ENCODE measurements at regions not wholly inside any gene's neighbourhood (a gene's known extent, or its start where the extent isn't known, plus 50 kb on each side); places are given as distances from the start of the nearest gene placed in this dataset.

DNA sequence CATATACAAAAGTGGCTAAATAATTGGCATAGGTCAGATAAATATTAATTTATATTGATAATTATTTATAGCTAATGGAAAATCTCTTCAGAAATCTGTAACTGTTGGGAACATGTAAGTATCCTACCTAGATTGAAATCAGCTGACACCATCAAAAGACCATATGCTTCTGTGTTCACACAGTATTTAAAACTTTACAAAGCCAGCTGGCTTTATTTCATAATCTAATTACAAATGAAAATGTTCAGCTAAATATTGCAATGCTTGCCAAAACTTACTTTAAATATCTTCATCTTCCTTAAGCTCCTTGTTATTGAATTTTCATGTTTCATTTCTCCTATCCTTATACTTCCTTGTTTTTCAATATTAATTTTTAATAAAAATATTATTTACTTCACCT, 190.9 kb upstream of the DOK6 start:
- no peak for DNase-seq (ENCODE audit: extremely low read depth in 1 of 11, low read depth in 9 of 11, low spot score in 4 of 11)

DNA sequence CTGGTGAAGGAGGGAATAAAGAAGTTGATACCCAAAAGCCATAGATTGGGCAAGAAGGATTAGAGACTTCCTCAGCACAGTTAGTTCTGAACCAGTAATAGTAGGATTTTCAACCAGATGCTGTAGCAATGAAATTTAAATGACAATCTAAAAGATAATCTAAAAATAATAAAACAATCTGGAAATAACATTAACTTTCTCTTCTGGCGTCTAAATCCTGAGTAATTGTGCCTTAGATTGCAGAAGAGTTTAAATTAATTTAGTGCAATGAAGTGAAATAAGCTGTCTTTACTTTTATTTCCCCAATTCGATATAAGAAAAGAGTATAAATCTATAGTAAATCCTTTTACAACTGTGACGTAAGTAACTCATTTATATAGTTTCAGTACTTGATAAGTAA, 186.8 kb upstream of the DOK6 start:
- no peak for DNase-seq (ENCODE audit: extremely low read depth in 1 of 11, low read depth in 9 of 11, low spot score in 4 of 11)

DNA sequence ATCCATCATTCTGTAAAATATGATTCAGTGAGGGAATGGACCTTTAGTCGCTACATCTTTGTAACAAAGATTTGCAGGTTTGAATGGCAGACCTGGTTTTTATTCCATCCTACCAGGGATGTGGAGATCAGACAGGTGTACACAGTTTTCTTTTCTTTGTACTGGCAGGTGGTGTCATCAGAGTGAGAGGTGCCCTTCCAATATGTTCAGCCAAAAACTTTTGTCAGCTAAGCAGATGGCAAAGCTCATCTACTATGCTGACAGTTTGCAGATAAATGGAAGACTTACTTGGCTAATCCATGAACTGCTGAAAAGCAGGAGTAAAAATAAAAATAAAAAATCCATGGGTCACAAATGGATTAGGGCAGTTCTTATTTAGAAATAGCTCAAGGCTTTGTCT, 185.5 kb upstream of the DOK6 start:
- DNase-seq (ENCODE audit: extremely low read depth in 1 of 11, low read depth in 9 of 11, low spot score in 4 of 11): no peak

DNA sequence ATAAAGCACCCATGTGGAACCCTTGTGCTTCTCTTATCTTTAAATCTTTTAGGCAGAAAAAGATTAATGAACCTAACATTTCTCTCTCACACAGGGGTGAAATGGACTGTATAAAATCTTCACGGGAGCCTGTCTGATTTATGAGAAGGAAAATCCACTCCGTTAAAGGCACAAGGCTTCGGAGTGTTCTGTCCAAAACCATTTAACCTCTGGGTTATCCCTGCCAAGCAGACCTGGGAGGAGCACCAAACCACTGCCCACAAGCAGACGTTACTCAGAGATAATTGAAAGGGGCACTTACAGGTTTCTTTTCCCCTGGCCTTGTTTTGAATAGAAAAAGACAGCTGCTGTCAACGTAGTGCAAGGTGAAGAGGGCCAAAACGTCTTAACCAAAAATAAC, 184.4 kb upstream of the DOK6 start:
- peak in 2 of 11 donors; percentile 27 to 28 for DNase-seq (ENCODE audit: extremely low read depth in 1 of 11, low read depth in 9 of 11, low spot score in 4 of 11)

DNA sequence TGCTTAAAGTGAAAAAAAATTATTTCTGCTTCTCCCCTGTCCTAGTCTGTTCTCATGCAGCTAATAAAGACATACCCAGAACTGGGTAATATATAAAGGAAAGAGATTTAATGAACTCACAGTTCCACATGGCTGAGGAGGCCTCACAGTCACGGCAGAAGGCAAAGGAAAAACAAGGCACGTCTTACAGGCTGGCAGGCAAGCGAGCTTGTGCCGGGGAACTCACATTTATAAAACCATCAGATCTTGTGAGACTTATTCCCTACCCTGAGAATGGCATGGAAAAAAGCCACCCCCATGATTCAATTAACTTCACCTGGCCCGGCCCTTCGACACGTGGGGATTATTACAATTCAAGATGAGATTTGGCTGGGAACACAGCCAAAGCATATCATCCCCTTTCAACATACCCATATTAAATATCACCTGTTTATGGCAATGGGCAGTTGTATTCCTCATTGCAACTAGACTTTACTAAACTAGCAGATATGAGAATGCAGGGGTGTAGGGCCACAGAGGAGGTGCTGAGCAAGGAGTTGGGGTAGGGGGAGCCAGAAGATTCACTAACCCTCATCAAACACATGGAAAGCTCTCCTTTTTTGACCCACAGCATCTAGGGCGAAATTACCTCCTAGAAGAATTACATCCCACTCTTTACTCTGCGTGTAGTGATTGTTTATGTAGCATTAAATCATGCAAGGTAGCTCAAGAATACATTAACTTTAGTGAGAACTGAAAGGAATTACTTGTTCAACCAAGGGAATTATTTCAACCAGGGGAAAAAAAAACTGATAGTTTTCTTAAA, 183.3 kb upstream of the DOK6 start:
- peak in 3 of 11 donors; percentile 10 to 37 (median 32) for DNase-seq (ENCODE audit: extremely low read depth in 1 of 11, low read depth in 9 of 11, low spot score in 4 of 11)

DNA sequence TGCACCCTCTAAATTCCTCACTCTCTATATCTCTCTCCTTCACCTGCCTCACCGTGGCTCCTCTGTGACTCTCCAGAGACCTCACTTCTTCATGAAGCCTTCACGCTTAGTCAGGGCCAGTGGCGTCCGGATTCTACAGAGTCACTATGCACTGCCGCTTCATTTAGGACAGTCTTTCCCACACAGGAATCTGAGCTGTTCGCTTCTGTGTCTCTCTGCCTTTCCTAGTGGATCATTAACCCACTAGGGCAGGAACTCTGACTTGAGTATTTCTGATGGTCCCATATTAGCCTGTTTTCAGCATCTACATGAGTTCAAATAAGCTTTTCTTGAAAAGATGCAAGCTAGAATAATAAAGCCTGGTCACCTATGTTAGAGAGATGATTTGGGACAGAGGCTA, 180.2 kb upstream of the DOK6 start:
- peak in 1 of 11 donors; percentile 17 for DNase-seq (ENCODE audit: extremely low read depth in 1 of 11, low read depth in 9 of 11, low spot score in 4 of 11)

DNA sequence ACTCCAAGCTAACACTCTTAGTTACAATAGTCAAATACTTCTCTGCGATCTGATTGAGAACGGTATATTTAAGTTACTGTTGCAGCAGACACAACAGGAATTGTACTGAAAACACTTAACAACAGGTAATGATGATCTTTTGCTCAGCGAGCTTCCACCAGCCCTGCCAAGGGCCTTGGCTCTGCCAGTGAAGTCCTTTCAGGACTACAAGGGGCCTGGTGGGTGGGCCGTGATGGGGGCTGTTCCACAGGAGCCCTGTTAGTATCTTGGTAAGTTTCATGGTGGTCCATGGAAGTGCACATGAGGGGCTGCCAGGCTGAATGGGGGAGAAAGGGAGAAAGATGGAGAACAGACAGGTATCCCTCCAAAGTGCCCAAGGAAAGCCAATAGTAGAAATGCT, 178.6 kb upstream of the DOK6 start:
- DNase-seq (ENCODE audit: extremely low read depth in 1 of 11, low read depth in 9 of 11, low spot score in 4 of 11): no peak

DNA sequence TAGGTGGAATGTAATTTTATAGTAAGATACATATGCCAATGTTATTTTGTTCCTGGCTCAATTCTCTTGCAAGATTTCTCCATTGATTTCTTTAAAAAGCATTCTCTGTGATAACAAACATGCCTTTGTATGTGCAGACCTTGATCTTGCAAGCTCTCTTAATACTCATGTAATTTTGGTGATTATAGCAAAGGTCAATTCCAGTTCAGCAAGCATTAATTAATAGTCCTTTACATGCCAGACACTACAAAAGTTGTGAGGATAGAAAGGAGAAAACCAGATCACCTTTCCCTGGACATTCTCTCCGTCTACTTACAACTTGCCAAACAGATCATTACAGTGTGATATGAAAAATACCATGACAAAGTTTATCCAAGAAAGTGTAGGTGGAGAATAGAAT, 173.7 kb upstream of the DOK6 start:
- DNase-seq (ENCODE audit: extremely low read depth in 1 of 11, low read depth in 9 of 11, low spot score in 4 of 11): no peak

DNA sequence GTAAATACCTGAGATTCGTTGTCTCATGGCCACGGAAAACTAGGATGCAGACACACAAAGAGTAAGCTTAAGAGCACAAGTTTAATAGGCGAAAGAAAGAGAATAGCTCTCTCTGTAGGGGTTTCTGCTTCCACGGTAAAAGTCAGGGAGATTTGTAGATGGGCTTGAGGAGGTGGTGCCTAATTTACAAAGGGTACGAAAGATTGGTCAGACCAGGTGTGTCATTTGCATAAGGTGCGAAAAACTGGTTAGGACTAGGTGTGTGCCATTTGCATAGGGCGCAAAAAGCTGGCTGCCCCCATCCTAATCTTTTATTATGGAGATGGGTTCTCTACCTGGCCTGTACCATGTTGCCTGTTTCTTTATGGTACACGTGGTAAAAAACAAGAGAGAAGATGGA, 170.5 kb upstream of the DOK6 start:
- no peak for DNase-seq (ENCODE audit: extremely low read depth in 1 of 11, low read depth in 9 of 11, low spot score in 4 of 11)

DNA sequence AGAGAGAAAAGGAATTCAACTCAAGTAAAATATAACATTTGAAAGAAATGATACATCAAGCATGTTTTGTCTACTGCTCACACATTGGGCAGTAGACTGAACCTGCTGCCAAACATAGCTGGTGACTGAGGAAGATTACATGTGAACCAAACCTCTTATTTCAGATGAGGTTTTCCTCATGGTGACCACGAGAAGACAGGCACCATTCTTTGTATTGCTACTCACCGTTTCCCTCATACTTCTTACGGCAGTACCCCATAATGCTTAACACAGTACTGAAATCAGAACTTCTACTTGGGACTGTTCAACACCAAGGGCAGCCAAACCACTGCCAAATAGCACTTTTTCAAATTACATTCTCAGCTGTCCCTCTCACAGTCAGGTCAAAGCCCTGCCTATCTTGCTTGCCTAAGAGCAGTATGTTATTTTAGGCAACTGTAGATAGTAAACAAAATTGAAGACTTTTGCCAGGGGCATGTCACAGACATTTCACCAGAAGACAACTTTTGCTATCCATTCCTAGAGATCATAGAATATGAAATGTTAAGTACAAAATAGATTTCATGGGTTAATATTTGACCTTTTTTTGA, 167.1 kb upstream of the DOK6 start:
- DNase-seq (ENCODE audit: extremely low read depth in 1 of 11, low read depth in 9 of 11, low spot score in 4 of 11): no peak

DNA sequence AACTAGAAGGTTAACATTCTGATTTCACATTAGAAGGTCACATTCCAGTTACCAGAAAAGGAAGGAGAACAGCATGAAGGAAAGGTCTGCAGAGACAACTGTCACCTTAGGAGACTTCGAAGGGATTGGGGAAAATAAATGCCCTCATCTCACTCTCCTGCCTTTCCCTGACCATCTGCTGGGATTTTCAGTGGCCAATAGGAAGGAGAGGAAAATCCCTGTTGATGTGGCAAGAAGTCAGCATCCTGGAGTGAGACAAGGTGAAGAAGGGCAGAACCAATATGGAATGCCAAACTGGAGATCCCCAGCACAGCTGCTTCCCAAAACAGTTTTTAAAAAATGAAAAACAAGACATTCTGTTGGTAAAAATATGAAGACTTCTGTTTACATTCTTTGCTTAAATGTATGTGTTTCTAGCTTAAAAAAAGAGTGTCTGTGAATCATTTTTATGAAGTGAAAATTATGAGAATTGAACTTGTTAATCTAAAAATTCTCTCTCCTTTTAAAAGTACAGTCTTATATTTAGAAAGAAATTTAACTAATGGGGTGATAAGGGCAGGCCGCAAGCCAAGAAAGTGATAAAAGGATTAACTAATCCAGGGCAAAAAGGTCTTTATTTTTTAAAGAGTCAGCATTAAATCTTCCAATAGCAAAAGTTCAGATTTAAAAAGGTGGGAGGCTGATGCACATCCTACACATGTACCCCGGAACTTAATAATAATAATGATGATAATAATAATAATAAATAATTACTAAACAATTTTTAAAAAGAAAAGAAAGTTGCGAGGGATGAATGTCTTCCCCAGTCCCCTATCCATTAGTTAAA, 160.6 kb upstream of the DOK6 start:
- no peak for DNase-seq (ENCODE audit: extremely low read depth in 1 of 11, low read depth in 9 of 11, low spot score in 4 of 11)

DNA sequence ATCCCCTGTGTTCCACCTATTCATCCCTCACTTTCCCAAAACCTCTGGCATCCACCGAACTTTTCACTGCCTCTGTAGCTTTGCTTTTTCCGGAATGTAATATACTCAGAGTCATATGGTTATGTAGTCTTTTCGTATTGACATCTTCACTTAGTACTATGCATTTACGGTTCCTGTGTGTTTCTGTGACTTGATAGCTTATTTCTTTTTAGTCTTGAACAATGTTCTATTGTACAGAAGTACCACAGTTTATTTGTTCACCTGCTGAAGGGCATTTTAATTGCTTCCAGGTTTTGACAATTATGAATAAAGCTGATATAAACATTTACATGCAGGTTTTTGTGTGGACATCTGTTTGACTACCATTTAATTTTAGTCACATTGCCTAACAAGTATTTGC, 154.7 kb upstream of the DOK6 start:
- no peak for DNase-seq (ENCODE audit: extremely low read depth in 1 of 11, low read depth in 9 of 11, low spot score in 4 of 11)

DNA sequence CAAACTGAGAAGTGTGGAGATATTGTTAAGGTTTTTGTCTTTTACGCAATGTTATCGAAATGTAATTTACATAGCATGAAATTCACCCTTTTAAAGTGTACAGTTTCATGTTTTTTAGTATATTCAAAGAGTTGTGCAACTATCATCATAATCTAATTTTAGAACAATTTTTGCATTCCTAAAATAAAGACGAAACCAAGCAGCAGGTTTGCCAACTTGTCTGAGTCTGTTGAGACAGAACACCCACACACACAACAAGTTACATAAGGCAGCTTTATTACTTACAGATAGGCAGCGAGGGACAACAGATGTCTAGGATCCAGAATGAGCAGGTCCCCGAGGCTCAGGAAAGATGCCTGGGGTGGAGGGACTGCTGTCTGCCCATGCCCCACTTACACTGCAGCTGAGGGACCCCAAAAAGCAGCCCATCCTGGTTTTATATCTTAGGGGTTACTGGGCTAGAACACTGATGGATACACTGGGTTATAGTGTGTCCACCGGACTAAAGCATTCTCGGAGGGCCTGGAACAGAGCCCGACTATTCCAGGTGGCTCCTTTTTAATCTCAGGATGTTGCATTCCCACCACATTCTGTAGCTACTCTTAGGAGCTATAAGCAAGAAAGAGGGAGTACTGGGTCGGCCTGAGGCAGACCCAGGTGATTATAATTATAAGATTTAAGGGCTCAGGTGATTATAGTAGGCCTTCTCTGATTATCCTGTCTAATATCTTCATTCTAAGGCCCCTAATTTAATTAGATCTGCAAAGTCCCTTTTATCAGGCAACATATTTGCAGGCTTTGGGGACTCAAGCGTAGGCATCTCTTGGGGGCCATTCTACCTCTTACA, 150.2 kb upstream of the DOK6 start:
- no peak for DNase-seq (ENCODE audit: extremely low read depth in 1 of 11, low read depth in 9 of 11, low spot score in 4 of 11)

DNA sequence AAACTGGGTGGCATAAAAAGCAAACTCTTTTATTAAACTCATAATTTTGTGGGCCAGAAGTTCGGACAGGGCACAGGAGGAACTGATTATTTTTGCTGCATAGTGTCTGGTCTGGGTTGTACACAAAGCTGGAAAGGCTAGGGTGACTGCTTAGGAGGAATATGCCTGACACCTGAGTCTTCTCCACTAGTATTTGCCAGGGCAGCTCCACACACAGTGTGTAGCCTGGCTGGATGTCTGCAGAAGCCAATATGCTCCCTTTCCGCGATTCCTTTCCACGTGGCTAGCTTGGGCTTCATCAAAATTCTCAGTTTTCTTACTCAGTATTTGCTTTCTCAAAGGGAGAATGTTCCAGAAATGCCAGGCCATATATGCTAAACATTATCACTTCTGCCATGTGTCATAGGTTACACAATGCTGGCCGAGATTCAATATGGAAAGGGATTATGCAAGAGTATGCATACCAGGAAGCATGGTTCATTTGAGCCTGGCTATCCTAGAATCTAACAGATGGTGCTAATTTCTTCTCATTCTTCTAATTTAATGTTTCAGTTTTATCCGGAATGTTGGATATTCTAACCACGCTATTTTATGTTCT, 142.7 kb upstream of the DOK6 start:
- no peak for DNase-seq (ENCODE audit: extremely low read depth in 1 of 11, low read depth in 9 of 11, low spot score in 4 of 11)

DNA sequence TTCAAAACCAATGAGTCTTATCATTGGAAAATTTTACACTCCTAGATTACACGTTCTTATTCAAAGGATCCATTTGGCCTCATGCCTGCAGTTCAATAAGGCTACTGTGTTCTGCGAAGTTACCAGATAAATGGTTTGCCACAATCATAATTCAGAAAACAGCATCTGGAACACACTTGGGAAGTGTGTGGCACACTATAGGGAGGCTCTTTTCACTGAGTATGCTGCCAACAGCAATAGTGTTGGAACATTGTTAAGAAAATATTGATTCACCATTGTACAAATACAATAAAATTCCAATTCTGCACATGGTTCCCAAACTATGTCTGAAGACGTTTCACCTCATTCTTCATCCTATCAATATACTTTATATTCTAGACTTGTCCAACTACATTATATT, 141.4 kb upstream of the DOK6 start:
- DNase-seq (ENCODE audit: extremely low read depth in 1 of 11, low read depth in 9 of 11, low spot score in 4 of 11): no peak

DNA sequence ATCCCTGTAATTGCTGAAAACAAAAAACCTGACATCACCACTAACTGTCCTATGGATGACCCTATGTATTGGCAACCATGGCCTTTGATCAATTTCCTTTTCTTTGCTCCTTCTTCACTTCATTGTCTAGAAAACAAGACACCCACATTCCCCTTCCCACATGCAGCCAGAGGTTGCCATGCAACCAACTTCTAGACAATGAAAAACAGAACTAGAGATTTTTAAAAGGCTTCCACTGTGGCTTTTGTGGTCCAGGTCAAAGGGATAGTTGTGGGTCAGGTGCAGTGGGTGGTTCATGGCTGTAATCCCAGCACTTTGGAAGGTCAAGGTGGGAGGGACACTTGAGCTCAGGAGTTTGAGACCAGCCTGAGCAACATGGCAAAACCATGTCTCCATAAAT, 139.3 kb upstream of the DOK6 start:
- no peak for DNase-seq (ENCODE audit: extremely low read depth in 1 of 11, low read depth in 9 of 11, low spot score in 4 of 11)

DNA sequence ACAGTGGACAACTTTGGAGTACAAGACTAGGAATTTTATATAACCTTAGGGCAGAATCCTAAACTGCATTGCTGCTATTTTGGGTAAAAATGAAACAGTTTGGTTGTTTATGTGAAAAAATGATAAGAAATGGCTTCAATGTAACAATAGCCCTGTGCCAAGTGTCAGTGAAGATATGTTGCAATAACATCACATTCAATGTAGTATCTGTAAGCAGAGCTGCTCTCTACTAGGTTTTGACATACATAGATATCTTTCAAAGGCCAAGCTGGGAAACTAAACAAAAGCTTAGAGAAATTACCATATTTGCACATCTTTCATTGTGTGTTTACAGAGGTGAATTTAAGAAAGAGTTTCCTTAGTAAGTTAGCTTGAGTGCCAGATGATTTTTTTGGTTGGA, 135.0 kb upstream of the DOK6 start:
- no peak for DNase-seq (ENCODE audit: extremely low read depth in 1 of 11, low read depth in 9 of 11, low spot score in 4 of 11)

DNA sequence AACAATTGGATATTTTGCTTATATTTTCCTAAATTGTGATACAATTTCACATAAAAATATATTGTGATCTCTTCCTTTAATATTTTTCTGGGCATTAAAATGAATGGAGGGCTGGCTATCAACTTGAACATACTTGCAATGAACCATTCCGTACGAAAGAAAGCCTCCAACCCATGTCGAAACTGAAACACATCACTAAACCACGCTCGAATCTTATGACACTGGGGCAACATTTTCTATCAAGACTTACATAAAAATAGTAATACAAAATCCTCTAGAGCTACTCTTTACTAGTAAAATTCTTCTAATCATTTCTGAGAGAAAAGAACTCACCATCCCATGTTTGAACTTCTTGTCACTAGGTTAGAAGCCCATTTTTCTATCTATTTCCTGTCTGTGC, 132.8 kb upstream of the DOK6 start:
- DNase-seq (ENCODE audit: extremely low read depth in 1 of 11, low read depth in 9 of 11, low spot score in 4 of 11): no peak

DNA sequence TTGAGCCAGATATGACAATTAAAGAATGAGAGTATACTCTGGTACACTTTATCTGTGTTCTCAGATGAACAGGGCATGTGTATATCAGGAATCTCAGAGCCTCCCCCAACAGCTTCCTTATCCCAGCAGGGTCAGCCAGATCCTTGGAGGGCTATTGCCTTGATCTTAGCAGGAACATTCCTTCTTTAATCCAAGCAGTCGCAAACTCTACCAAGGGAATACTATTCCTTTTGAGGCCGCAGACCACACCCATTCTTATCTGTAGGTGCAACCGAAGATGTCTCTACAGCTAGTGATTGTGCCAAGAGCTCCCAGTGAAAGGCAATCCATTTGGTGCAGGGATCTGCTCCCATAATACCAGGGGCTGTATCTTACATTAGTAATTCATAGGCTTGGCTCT, 118.3 kb upstream of the DOK6 start:
- DNase-seq (ENCODE audit: extremely low read depth in 1 of 11, low read depth in 9 of 11, low spot score in 4 of 11): no peak

Measured in renal cortex interstitium (tissue), 11 donors.